ENCODE measurements at regions not wholly inside any gene's neighbourhood (a gene's known extent, or its start where the extent isn't known, plus 50 kb on each side); places are given as distances from the start of the nearest gene placed in this dataset.

GRCh38 chr4:59127006-59127405 is 2016.8 kb upstream of the IGFBP7 start:
- no peak overlapping the region for H2BK5ac ChIP-seq (ENCODE audit: low read depth, low read length)
- no peak overlapping the region for H3K27ac ChIP-seq (ENCODE audit: low read depth, low read length)
- no peak for TF ChIP-seq RAD21 (IDR thresholded peaks at IDR 0.05 in 1 of 2, conservative IDR thresholded peaks at IDR 0.05 in 1 of 2; ENCODE audit: low read depth in 2 of 2, low read length in 2 of 2)
- no peak for TF ChIP-seq SIN3A (conservative IDR thresholded peaks at IDR 0.05 in 1 of 2, IDR thresholded peaks at IDR 0.05 in 1 of 2; ENCODE audit: low read depth in 1 of 2, low read length in 2 of 2)
- TF ChIP-seq MAFK (IDR thresholded peaks at IDR 0.05; ENCODE audit: low read depth, low read length), result no peak
- no peak for TF ChIP-seq SP1 (IDR thresholded peaks at IDR 0.05; ENCODE audit: low read depth, low read length)
- TF ChIP-seq SP4 (IDR thresholded peaks at IDR 0.05; ENCODE audit: low read length), result no peak
- TF ChIP-seq GTF2F1 (IDR thresholded peaks at IDR 0.05; ENCODE audit: borderline replicate concordance, low read depth, low read length), result no peak
- TF ChIP-seq CHD2 (IDR thresholded peaks at IDR 0.05; ENCODE audit: low read length), result no peak
- no peak for TF ChIP-seq RNF2 (IDR thresholded peaks at IDR 0.05; ENCODE audit: borderline replicate concordance, low read depth, low read length, missing control alignments, poor library complexity, severe bottlenecking)
- no peaks in the 10 kb centered on the region for H3K36me3 ChIP-seq (ENCODE audit: control insufficient read depth in 2 of 4, insufficient read depth in 4 of 4, low read length in 3 of 4)
- no peak for DNase-seq (ENCODE audit: low read depth in 1 of 2, low spot score in 2 of 2)
- no peaks in the 10 kb centered on the region for H3K79me1 ChIP-seq (ENCODE audit: low read depth, low read length)
- no peak overlapping the region for H3K4me3 ChIP-seq (ENCODE audit: extremely low read depth in 1 of 4, insufficient read depth in 2 of 4, low read depth in 3 of 4, low read length in 4 of 4)
- H3K18ac ChIP-seq (ENCODE audit: extremely low read depth, low read length), result no peak overlapping the region
- H3K56ac ChIP-seq (replicated peaks; ENCODE audit: insufficient read length, low read depth, low read length), result no peak overlapping the region
- H3K23ac ChIP-seq (ENCODE audit: insufficient read length), result no peak overlapping the region
- POLR2A ChIA-PET (ENCODE audit: partially characterized antibody), result no interaction called here
- no peak overlapping the region for H2BK120ac ChIP-seq (replicated peaks; ENCODE audit: low read depth, low read length)
- no peaks in the 10 kb centered on the region for H3K79me2 ChIP-seq (ENCODE audit: control insufficient read depth in 1 of 2, insufficient read depth in 2 of 2, low read length in 2 of 2)
- no peak for FAIRE-seq
- WGBS, 2 experiments (ENCODE audit: extremely low coverage in 1 of 2, insufficient coverage in 1 of 2, insufficient read length in 1 of 2, insufficient replicate concordance in 2 of 2, low coverage in 1 of 2, low lambda C conversion rate in 2 of 2, missing lambda C conversion rate in 1 of 2), result 95% methylated on average over 5 of the region's 5 CpGs; no CpG with 5 or more reads in 1 of the 2 experiments
- no peak overlapping the region for H3K9ac ChIP-seq (replicated peaks in 1 of 4; ENCODE audit: extremely low read depth in 1 of 4, low read depth in 3 of 4, low read length in 3 of 4)
- H2BK20ac ChIP-seq (ENCODE audit: low read length), result no peak overlapping the region
- no peak overlapping the region for H3K14ac ChIP-seq (ENCODE audit: insufficient read length)
- no peak overlapping the region for H2BK12ac ChIP-seq (ENCODE audit: low read depth, low read length)
- no peak overlapping the region for H2AFZ ChIP-seq (ENCODE audit: low read length)
- H4K5ac ChIP-seq (ENCODE audit: insufficient read length, low read depth, low read length), result no peak overlapping the region
- H4K8ac ChIP-seq (ENCODE audit: extremely low read depth, insufficient read depth, low read length), result no peak overlapping the region
- H3K4me1 ChIP-seq (replicated peaks in 1 of 4; ENCODE audit: control insufficient read depth in 3 of 4, insufficient read depth in 4 of 4, low read length in 3 of 4), result no peaks in the 10 kb centered on the region
- no peaks in the 10 kb centered on the region for H4K20me1 ChIP-seq (replicated peaks in 1 of 2; ENCODE audit: control insufficient read depth in 1 of 2, insufficient read depth in 2 of 2, low read length in 2 of 2)
- peaks cover 0 to 2% (median 0%) of the 10 kb centered on the region in 4 experiments; a peak in 1 of 7 replicates for H3K27me3 ChIP-seq (replicated peaks in 1 of 4; ENCODE audit: control insufficient read depth in 3 of 4, extremely low read depth in 1 of 4, insufficient read depth in 3 of 4, low read length in 3 of 4)
- H3K4me2 ChIP-seq (ENCODE audit: insufficient read depth in 1 of 2, low read depth in 2 of 2, low read length in 2 of 2), result no peak overlapping the region
- H3K9me3 ChIP-seq (ENCODE audit: insufficient read depth in 2 of 2, low read depth in 1 of 2, low read length in 1 of 2), result no peaks in the 10 kb centered on the region
- no peak overlapping the region for H2AK5ac ChIP-seq (ENCODE audit: low read depth, low read length)
- CTCF ChIA-PET (ENCODE audit: partially characterized antibody), result no interaction called here
- no peak overlapping the region for H2BK15ac ChIP-seq (ENCODE audit: low read length)
- no peak overlapping the region for H4K91ac ChIP-seq (replicated peaks; ENCODE audit: insufficient read length, low read length)
- H3K23me2 ChIP-seq (ENCODE audit: low read depth, low read length), result no peaks in the 10 kb centered on the region; the same call in 1 of the 2 replicates
- H3K4ac ChIP-seq (replicated peaks; ENCODE audit: insufficient read length, low read depth, low read length), result no peak overlapping the region
